SK-N-SH (cell line): ENCODE measurements at regions not wholly inside any gene's neighbourhood (a gene's known extent, or its start where the extent isn't known, plus 50 kb on each side); places are given as distances from the start of the nearest gene placed in this dataset.
"Not testable (repeated sequence)": the region's sequence is repeated elsewhere in the genome, so short reads cannot be mapped to it uniquely, and the experiment has no call there.

ENCODE experiments used
- EP300 ChIP-seq, 2 experiments: IDR thresholded peaks; 2 replicates each; pipeline versions ENCODE4 v1.4.0 to v1.6.1; 2012; ENCODE audit warnings: borderline replicate concordance in 1 of 2, low read depth in 1 of 2, low read length in 1 of 2
- FOSL2 ChIP-seq: IDR thresholded peaks from 2 replicates; pipeline ENCODE4 v1.4.0; 2012; ENCODE audit warnings: low read depth, mild to moderate bottlenecking, moderate library complexity, borderline replicate concordance
- GABPA ChIP-seq: IDR thresholded peaks from 2 replicates; pipeline ENCODE4 v1.4.0; 2012; ENCODE audit warnings: low read depth, mild to moderate bottlenecking
- GATA2 ChIP-seq: sonication (generic); formaldehyde crosslinking; IDR thresholded peaks from 2 replicates; pipeline ENCODE4 v1.5.0; 2020; ENCODE audit warnings: mild to moderate bottlenecking, missing genetic modification reagents
- POLR2AphosphoS5 ChIP-seq: IDR thresholded peaks from 2 replicates; pipeline ENCODE4 v1.6.1; 2012; ENCODE audit warnings: low read depth, low read length
- SIN3A ChIP-seq: IDR thresholded peaks from 2 replicates; pipeline ENCODE4 v1.6.1; 2012; ENCODE audit warnings: low read depth, mild to moderate bottlenecking, low read length, moderate library complexity, borderline replicate concordance
- TF ChIP-seq, protein P1 (sequence below): fragments of 200-600 bp; sonication (generic); IDR thresholded peaks from 2 replicates; pipeline ENCODE4 v1.6.1; 2017; ENCODE audit warnings: antibody characterized with exemption, mild to moderate bottlenecking, moderate library complexity
- TF ChIP-seq, protein P2 (sequence below): IDR thresholded peaks from 2 replicates; pipeline ENCODE4; 2012

DNA sequence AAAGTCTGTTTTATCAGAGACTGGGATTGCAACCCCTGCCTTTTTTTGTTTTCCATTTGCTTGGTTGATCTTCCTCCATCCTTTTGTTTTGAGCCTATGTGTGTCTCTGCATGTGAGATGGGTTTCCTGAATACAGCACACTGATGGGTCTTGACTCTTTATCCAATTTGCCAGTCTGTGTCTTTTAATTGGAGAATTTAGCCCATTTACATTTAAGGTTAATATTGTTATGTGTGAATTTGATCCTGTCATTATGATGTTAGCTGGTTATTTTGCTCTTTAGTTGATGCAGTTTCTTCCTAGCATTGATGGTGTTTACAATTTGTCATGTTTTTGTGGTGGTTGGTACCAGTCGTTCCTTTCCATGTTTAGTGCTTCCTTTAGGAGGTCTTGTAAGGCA lies 64.1 kb downstream of the GPR88 start:
- TF ChIP-seq POLR2AphosphoS5; SIN3A; FOSL2; EP300 (IDR thresholded peaks at IDR 0.05; ENCODE audit: borderline replicate concordance in 1 of 2, low read depth in 1 of 2, low read length in 1 of 2); GABPA; GATA2 (CRISPR knock-in tag): not testable (repeated sequence)
- TF ChIP-seq, protein P1, sequence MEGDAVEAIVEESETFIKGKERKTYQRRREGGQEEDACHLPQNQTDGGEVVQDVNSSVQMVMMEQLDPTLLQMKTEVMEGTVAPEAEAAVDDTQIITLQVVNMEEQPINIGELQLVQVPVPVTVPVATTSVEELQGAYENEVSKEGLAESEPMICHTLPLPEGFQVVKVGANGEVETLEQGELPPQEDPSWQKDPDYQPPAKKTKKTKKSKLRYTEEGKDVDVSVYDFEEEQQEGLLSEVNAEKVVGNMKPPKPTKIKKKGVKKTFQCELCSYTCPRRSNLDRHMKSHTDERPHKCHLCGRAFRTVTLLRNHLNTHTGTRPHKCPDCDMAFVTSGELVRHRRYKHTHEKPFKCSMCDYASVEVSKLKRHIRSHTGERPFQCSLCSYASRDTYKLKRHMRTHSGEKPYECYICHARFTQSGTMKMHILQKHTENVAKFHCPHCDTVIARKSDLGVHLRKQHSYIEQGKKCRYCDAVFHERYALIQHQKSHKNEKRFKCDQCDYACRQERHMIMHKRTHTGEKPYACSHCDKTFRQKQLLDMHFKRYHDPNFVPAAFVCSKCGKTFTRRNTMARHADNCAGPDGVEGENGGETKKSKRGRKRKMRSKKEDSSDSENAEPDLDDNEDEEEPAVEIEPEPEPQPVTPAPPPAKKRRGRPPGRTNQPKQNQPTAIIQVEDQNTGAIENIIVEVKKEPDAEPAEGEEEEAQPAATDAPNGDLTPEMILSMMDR: not testable (repeated sequence)
- TF ChIP-seq, protein P2, sequence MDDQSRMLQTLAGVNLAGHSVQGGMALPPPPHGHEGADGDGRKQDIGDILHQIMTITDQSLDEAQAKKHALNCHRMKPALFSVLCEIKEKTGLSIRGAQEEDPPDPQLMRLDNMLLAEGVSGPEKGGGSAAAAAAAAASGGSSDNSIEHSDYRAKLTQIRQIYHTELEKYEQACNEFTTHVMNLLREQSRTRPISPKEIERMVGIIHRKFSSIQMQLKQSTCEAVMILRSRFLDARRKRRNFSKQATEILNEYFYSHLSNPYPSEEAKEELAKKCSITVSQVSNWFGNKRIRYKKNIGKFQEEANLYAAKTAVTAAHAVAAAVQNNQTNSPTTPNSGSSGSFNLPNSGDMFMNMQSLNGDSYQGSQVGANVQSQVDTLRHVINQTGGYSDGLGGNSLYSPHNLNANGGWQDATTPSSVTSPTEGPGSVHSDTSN: not testable (repeated sequence)
